Gastroesophageal sphincter (tissue), 4 donors: ENCODE measurements at regions not wholly inside any gene's neighbourhood (a gene's known extent, or its start where the extent isn't known, plus 50 kb on each side); places are given as distances from the start of the nearest gene placed in this dataset.

Source experiments
- ATAC-seq: fragments of 150-250 bp; one replicate; pipeline ENCODE4 v1.9.1; 2016; ENCODE audit warnings: mild to moderate bottlenecking, moderate library complexity
- H3K27ac ChIP-seq, 4 donors: fragments of 200-600 bp; sonication (generic) in 3 of 4; 1 replicate in 3 of 4; 2 replicates in 1 of 4; pipeline ENCODE4 v1.5.1; 2016 to 2019
- H3K27me3 ChIP-seq: fragments of 200-600 bp; sonication (generic); one replicate; pipeline ENCODE4 v1.5.1; 2019
- H3K36me3 ChIP-seq, 2 donors: fragments of 200-600 bp; sonication (generic); one replicate each; pipeline ENCODE4 v1.5.1; 2019; ENCODE audit warnings: control low read depth in 1 of 2
- H3K4me1 ChIP-seq, 3 donors: fragments of 200-600 bp; sonication (generic); 1 replicate in 2 of 3; 2 replicates in 1 of 3; pipeline ENCODE4 v1.5.1; 2016 to 2019; ENCODE audit warnings: control low read depth in 2 of 3
- H3K4me3 ChIP-seq, 2 donors: fragments of 200-600 bp; sonication (generic); one replicate each; pipeline ENCODE4 v1.5.1; 2019; ENCODE audit warnings: mild to moderate bottlenecking in 1 of 2, moderate library complexity in 1 of 2
- H3K9me3 ChIP-seq, 3 donors: fragments of 200-600 bp; sonication (generic); one replicate each; pipeline ENCODE4 v1.5.1; 2017 to 2019; ENCODE audit warnings: control low read depth in 2 of 3
- EP300 ChIP-seq: sonication (generic); formaldehyde crosslinking; IDR thresholded peaks from one replicate; pipeline ENCODE4 v1.6.1; 2017; ENCODE audit warnings: antibody characterized with exemption, mild to moderate bottlenecking
- POLR2A ChIP-seq, 2 donors: fragments of 450-650 bp; IDR thresholded peaks; one replicate each; pipeline ENCODE4 v1.6.1; 2017; ENCODE audit warnings: antibody characterized with exemption in 2 of 2, mild to moderate bottlenecking in 2 of 2, moderate library complexity in 1 of 2
- POLR2AphosphoS5 ChIP-seq: sonication (generic); formaldehyde crosslinking; IDR thresholded peaks from one replicate; pipeline ENCODE4 v1.6.1; 2017; ENCODE audit warnings: antibody characterized with exemption
- WGBS, 2 donors: methylation state at CpG; one replicate each; pipeline ENCODE4 v1.1.5; 2018; ENCODE audit warnings: low coverage in 1 of 2; 5-methylcytosine and 5-hydroxymethylcytosine counted together
- TF ChIP-seq, protein P1 (sequence below), 4 experiments: fragments of 200-600 bp in 2 of 4; fragments of 450-650 bp in 2 of 4; sonication (generic) in 1 of 4; IDR thresholded peaks; one replicate each; pipeline ENCODE4 v1.5.1; 2017 to 2019; ENCODE audit warnings: antibody characterized with exemption in 4 of 4, mild to moderate bottlenecking in 2 of 4, moderate library complexity in 2 of 4

DNA sequence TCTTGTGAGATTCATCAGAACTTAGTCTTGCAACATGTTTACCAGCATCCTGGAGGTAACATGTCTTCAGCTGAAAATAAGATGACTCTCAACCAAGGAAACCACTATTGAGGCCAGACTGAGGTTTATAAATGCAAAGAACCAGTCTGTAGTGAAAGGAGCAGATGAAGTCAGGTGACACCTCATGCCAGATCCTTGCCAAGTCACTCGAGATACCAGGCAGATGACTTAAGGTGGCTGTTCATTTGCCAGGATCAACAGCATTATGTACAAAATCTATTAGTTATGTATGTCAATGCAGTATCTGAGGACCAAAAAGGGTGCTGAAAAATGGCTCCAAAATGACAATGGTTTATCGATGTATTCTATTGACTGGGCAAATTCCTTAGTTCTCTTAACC, 100.0 kb upstream of the SOX6 start:
- no peaks in the 10 kb centered on the region for H3K27me3 ChIP-seq
- ATAC-seq = no peak
- WGBS, 2 donors = 66 to 75% methylated on average over 2 of the region's 2 CpGs

GRCh38 chr11:16454289-16454863, 98.0 kb upstream of the SOX6 start:
- no peak for ATAC-seq
- H3K9me3 ChIP-seq = no peaks in the 10 kb centered on the region
- no peak overlapping the region for H3K4me3 ChIP-seq
- TF ChIP-seq, protein P1, sequence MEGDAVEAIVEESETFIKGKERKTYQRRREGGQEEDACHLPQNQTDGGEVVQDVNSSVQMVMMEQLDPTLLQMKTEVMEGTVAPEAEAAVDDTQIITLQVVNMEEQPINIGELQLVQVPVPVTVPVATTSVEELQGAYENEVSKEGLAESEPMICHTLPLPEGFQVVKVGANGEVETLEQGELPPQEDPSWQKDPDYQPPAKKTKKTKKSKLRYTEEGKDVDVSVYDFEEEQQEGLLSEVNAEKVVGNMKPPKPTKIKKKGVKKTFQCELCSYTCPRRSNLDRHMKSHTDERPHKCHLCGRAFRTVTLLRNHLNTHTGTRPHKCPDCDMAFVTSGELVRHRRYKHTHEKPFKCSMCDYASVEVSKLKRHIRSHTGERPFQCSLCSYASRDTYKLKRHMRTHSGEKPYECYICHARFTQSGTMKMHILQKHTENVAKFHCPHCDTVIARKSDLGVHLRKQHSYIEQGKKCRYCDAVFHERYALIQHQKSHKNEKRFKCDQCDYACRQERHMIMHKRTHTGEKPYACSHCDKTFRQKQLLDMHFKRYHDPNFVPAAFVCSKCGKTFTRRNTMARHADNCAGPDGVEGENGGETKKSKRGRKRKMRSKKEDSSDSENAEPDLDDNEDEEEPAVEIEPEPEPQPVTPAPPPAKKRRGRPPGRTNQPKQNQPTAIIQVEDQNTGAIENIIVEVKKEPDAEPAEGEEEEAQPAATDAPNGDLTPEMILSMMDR (IDR thresholded peaks at IDR 0.05) = no peak
- TF ChIP-seq EP300 = no peak
- TF ChIP-seq POLR2A (IDR thresholded peaks at IDR 0.05) = no peak
- TF ChIP-seq POLR2AphosphoS5 = no peak
- no peak overlapping the region for H3K27ac ChIP-seq
- no peaks in the 10 kb centered on the region for H3K36me3 ChIP-seq
- H3K4me1 ChIP-seq = no peaks in the 10 kb centered on the region
- WGBS, 2 donors = 43 to 53% methylated on average over 2 of the region's 2 CpGs
- no peaks in the 10 kb centered on the region for H3K27me3 ChIP-seq

More for the DNA sequence above, 100.0 kb upstream of the SOX6 start:
- Histone ChIP-seq H3K9me3 (no peaks in the 10 kb centered on the region), H3K27ac (no peak overlapping the region), H3K4me3 (no peak overlapping the region), H3K4me1 (no peaks in the 10 kb centered on the region), H3K36me3 (no peaks in the 10 kb centered on the region)
- TF ChIP-seq POLR2A (IDR thresholded peaks at IDR 0.05) (no peak), EP300 (no peak), POLR2AphosphoS5 (no peak)
- TF ChIP-seq, protein P1 (IDR thresholded peaks at IDR 0.05) = no peak

- Histone ChIP-seq H3K27ac (no peak overlapping the region), H3K27me3 (no peaks in the 10 kb centered on the region), H3K4me1 (no peaks in the 10 kb centered on the region), H3K4me3 (no peak overlapping the region), H3K36me3 (no peaks in the 10 kb centered on the region), H3K9me3 (no peaks in the 10 kb centered on the region)
- 82 to 90% methylated on average over 1 of the region's 1 CpG for WGBS, 2 donors
- TF ChIP-seq, protein P1 (IDR thresholded peaks at IDR 0.05) = no peak
- TF ChIP-seq POLR2A (IDR thresholded peaks at IDR 0.05) (no peak), EP300 (no peak), POLR2AphosphoS5 (no peak)
- no peak for ATAC-seq
Measured at GRCh38 chr11:16448123-16448717, 91.9 kb upstream of the SOX6 start.

- no peak for TF ChIP-seq POLR2AphosphoS5
- no peak for TF ChIP-seq EP300
- no peak for TF ChIP-seq POLR2A (IDR thresholded peaks at IDR 0.05)
- TF ChIP-seq, protein P1 (IDR thresholded peaks at IDR 0.05) = no peak
- H3K27ac ChIP-seq = no peak overlapping the region
- WGBS, 2 donors = 57 to 89% methylated on average over 3 of the region's 3 CpGs
- H3K27me3 ChIP-seq = no peaks in the 10 kb centered on the region
- H3K36me3 ChIP-seq = no peaks in the 10 kb centered on the region
- H3K4me1 ChIP-seq = no peaks in the 10 kb centered on the region
- H3K4me3 ChIP-seq = no peak overlapping the region
- no peak for ATAC-seq
- H3K9me3 ChIP-seq = no peaks in the 10 kb centered on the region
Measured at GRCh38 chr11:16441461-16441860, 85.1 kb upstream of the SOX6 start.

DNA sequence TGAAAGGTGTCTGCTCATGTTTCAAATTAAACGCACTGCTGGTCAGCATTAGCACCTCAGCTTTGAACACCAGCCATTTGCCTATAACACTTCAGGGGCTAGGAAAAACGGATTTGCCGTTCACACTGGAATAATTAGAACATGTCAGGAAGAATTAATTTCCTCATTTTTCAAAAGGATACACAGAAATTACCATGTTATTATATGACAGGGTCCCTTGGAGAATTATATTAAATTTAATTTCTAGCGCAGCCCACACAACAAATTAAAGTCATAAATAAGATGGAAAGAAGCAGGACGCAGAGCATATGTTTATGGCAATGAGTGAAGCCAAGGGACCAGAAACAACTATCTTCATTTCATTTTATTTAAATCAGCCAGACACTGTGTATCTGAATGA, 83.8 kb upstream of the SOX6 start:
- H3K27me3 ChIP-seq = no peaks in the 10 kb centered on the region
- no peak for ATAC-seq
- WGBS, 2 donors = 64 to 68% methylated on average over 5 of the region's 5 CpGs

More for the DNA sequence above, 83.8 kb upstream of the SOX6 start:
- no peak overlapping the region for H3K4me3 ChIP-seq
- H3K9me3 ChIP-seq = no peaks in the 10 kb centered on the region
- H3K4me1 ChIP-seq = no peaks in the 10 kb centered on the region
- no peaks in the 10 kb centered on the region for H3K36me3 ChIP-seq
- H3K27ac ChIP-seq = no peak overlapping the region
- TF ChIP-seq, protein P1 (IDR thresholded peaks at IDR 0.05) = no peak
- TF ChIP-seq POLR2A (IDR thresholded peaks at IDR 0.05) = no peak
- no peak for TF ChIP-seq EP300
- TF ChIP-seq POLR2AphosphoS5 = no peak
